ENCODE measurements at regions not wholly inside any gene's neighbourhood (a gene's known extent, or its start where the extent isn't known, plus 50 kb on each side); places are given as distances from the start of the nearest gene placed in this dataset.

DNA sequence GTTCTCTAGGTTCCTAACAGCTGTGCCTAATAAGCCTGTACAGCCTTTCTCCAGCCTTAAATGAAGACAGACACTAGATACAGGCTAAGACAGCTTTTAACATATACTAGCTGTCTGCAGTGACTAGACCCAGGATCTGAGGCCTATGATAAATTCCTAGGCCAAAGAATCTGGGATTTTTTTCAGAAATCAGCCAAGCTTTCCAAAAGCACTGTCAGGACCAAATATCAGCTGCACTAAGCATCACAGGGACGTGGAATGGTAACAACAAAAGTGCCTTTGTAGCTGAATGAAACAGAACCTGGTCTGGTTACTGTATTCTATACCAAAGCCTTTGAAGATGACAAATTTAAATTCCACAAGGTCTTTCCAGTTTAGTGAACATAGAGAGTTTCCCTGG, 77.9 kb upstream of the DOCK9 start:
- DNase-seq: no peak

DNA sequence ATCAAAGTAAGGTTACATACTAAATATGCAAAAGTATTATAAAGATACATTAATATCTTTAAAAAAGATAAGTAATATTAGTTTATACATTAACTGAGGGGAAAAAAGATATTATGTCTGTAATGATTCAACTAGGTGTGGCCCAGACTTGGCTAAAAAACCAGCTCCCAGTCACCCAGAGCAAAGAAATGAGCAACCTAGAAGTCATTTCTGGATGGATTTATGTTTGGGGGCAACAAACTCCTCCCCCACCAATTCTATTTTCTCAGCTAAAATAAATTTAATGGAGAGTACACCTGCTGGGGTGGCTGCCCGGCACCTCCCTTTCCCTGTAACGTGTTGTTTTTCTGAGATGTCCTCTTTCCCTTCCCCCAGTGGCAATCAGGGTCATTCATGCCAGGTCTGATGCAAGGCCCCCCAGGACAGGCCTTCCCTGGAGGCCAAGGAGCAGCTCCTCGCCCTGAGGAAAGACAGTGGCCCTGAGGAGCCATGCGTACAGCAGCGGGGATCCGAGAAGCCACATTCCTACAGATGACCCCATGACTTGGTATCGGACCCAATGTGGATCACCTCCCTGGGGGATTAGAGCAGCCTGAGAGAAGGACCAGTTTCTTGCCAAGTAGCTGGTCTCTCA, 78.6 kb upstream of the DOCK9 start:
- no peak for DNase-seq

DNA sequence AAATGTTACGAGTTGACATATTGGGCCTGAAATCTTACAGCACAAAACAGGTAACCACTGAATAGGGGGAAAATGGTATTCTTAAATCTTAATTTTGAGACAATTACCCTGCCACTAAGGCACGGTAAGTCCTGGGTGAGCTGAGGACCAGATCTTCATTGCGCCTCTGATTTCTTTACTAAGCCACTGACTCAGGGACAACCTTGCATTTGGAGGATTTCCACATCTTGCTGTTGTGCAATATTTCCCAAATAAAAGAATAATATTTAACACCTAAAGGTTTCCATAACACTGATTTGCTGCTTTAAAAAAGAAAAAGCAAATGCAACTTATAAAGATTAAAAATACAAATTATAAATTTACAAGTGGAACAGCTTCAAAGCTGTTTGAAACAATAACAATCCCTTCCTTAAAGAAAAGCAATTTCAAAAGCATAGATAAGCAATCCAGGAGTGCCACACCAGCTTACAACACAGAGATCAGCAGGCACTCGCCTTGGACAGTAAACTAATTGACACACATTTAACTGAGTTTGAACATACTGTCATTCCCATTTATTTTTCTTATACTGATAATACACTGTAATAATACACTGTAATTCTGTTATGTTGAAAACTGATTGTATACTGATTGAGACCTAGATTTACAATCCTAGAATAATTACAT, 79.6 kb upstream of the DOCK9 start:
- DNase-seq: no peak

GRCh38 chr13:99058527-99059495, 80.9 kb upstream of the DOCK9 start:
- no peak for DNase-seq

- DNase-seq: no peak
Measured at GRCh38 chr13:99059498-99060075, 81.7 kb upstream of the DOCK9 start.

DNA sequence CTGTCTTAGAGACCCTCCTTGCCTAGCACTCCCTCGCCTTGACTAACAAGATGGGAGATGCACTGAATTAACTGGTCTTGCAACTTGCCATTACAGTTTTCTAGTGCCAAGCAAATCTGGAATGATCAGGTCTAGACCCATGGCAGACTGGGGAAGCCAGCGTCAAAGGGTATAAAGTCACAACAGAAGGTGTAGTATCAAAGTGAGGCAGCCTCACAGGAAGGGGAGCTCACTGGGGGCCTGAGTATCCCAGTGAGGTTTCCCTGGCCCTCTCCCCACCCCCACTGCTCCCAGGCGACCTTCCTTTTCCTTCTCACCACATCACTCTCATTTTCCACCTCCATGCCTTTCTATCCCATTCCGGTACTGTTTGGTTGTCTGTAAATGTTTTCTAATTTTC, 83.5 kb upstream of the DOCK9 start:
- no peak for DNase-seq

- DNase-seq: no peak
Measured at GRCh38 chr13:99062593-99062992, 84.7 kb upstream of the DOCK9 start.

DNA sequence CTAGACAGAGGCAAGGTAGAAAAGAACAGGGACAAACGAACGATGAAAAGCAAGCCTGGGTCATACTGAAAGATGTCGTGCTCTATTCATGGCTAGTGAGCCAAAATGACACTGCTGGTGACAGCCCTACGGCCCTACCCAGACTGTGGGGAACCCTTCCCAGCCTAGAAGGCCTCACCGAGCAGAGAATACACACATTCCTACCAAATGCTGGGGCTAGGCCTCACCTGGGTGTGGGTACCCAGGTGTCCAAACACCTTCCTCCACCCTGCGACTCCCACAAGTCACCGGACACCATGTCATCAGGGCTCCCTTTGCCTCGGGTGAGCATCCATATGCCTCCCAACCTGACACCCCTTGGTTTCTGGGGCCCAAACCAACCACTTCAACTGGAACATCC, 85.3 kb upstream of the DOCK9 start:
- DNase-seq: no peak

GRCh38 chr13:99063952-99064351, 86.1 kb upstream of the DOCK9 start:
- DNase-seq: no peak

GRCh38 chr13:99064624-99065234, 86.9 kb upstream of the DOCK9 start:
- no peak for DNase-seq

GRCh38 chr13:99065235-99066015, 87.6 kb upstream of the DOCK9 start:
- DNase-seq: no peak

DNA sequence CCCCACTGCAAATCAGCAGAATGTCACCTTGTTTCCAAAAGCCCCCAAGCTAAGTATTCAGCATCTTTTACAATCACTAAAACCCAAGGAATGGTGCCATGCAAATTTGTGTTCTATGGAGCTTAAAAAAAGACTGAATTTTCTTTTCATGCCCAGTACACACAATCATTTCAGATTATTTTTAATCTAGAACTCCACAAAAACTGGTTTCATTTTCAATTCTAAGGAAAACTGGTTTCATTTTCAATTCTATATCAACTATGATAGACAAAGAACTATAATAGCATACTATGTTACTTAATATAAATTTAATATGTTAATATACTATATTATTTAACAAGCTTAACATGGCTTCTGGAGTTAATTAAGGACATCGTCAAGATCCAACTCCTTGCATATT, 88.4 kb upstream of the DOCK9 start:
- DNase-seq: no peak

- no peak for DNase-seq
Measured at GRCh38 chr13:99067159-99067985, 89.5 kb upstream of the DOCK9 start.

GRCh38 chr13:99071211-99071610, 93.3 kb upstream of the DOCK9 start:
- no peak for DNase-seq

GRCh38 chr13:99071666-99072065, 93.8 kb upstream of the DOCK9 start:
- no peak for DNase-seq

- DNase-seq: no peak
Measured at GRCh38 chr13:99072356-99072755, 94.5 kb upstream of the DOCK9 start.

GRCh38 chr13:99072941-99073340, 95.1 kb upstream of the DOCK9 start:
- no peak for DNase-seq

GRCh38 chr13:99074693-99075092, 96.8 kb upstream of the DOCK9 start:
- no peak for DNase-seq

DNA sequence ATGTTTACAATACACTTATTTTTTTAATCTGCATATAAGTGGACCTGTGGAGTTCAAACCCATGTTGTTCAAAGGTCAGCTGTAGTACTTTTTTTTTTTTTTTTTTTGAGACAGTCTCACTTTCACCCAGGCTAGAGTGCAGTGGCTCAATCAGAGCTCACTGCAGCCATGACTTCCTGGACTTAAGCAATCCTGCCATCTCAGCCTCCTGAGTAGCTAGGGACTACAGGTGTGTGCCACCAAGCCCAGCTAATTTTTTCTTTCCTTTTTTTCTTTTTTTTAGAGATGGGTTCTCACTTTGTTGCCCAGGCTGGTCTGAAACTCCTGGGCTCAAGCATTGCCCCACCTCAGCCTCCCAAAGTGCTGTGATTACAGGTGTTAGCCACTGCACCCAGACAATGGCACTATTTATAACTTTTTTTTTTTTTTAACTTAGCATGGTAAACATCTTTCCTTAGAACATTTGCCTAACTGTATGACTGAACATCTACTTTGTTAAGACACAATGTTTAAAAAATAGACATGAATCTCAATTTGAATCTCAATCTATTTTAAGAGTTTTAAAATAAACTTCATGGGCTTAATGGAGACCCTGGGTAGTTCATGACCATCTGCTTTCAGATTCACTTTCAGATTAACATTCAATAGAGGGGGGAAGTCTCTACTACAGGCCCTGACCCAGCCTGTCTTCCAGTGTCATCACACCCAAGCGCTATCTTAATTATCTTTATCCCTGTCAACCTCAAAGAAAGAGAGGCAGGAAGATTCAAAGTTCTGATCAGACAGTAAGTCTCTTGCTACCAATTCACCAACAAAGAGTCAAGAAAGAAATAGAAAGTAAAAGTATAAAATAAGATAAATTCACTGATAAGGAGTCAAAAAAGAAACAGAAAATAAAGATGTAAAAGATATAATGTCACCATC, 97.7 kb upstream of the DOCK9 start:
- DNase-seq: no peak

Measured in GF-D8 (cell line).